GM21717 (cell line): ENCODE measurements at regions not wholly inside any gene's neighbourhood (a gene's known extent, or its start where the extent isn't known, plus 50 kb on each side); places are given as distances from the start of the nearest gene placed in this dataset.

Experiments used
- ATAC-seq: cut with Tn5 transposase; IDR thresholded peaks from one replicate; pipeline ENCODE4 v1.9.1; 2021; ENCODE audit warnings: mild to moderate bottlenecking, moderate library complexity; ENCODE audit not compliant: unreplicated experiment

GRCh38 chr3:83092521-83093221, 1331.2 kb upstream of the GBE1 start:
- ATAC-seq = no peak

- no peak for ATAC-seq
These were observed 1314.6 kb upstream of the GBE1 start for GRCh38 chr3:83076041-83076440.

- no peak for ATAC-seq
These were observed 1313.0 kb upstream of the GBE1 start for GRCh38 chr3:83074485-83074884.

GRCh38 chr3:83065851-83066460, 1304.5 kb upstream of the GBE1 start:
- ATAC-seq = no peak

DNA sequence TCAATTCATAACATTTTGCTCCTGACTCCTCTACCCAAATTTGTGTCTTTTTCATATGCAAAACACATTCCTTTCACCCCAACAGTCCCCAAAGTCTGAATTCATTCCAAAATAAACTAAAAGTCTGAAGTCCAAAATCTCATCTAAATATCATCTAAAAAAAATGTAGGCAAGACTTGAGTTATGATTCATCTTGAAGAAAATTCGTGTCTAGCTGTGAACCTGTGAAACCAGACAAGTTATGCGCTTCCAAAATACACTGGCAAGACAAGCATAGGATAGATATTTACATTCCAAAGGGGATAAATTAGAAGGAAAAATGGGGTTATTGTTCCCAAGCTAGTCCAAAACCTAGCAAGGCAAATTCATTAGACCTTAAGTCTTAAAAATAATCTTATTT, 1302.0 kb upstream of the GBE1 start:
- ATAC-seq = no peak

GRCh38 chr3:83048556-83048955, 1287.1 kb upstream of the GBE1 start:
- no peak for ATAC-seq

GRCh38 chr3:83039422-83039821, 1278.0 kb upstream of the GBE1 start:
- ATAC-seq = no peak

- ATAC-seq = no peak
These were observed 1274.2 kb upstream of the GBE1 start for GRCh38 chr3:83035704-83036010.

DNA sequence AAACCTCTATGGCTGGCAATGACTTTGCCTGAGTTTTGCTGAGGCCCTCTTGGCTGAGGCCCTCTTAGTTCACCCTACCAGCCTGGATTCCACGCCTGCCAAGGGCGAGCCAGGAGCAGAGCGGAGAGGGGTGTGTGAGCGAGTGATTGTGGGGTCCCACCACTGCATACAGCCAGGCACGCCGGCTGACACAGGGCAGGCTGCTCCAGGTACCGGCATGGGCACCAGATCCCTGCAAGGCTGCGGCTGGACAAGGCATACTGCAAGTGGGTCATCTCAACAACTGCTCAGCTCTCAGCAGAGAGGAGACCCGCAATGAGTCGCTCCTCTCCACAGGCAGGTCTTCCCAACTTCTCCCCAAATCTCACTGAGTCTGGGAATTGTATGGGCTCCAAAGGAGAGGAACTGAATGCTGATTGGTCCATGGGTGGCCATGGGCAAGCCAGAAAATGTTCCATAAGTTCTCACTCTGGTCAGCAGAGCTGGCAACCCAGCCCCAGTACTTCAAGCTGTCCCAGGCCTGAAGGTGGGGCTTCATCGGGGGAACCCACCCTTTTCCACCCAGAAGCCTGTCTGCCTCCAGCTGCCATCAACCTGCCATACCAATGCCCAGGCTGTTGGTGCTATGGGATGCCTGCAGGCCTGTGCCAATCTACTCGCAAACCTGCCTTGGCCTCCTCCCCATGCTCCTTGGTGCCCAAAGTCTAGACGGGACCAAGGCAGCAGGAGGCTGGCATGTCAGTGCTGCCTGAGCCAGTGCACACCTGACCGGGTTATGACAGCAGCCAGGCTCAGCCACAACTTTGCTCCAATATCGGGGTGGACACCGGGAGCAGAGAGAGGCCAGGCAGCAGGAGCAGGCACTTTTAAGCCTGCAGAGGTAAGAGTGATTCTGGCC, 1273.6 kb upstream of the GBE1 start:
- no peak for ATAC-seq

- no peak for ATAC-seq
These were observed 1271.7 kb upstream of the GBE1 start for GRCh38 chr3:83033133-83033532.

GRCh38 chr3:83023086-83023485, 1261.6 kb upstream of the GBE1 start:
- ATAC-seq = no peak

GRCh38 chr3:83011481-83011880, 1250.0 kb upstream of the GBE1 start:
- ATAC-seq = no peak

- ATAC-seq = no peak
These were observed 1242.5 kb upstream of the GBE1 start for GRCh38 chr3:83003917-83004316.

- ATAC-seq = no peak
These were observed 1241.5 kb upstream of the GBE1 start for GRCh38 chr3:83002869-83003445.

DNA sequence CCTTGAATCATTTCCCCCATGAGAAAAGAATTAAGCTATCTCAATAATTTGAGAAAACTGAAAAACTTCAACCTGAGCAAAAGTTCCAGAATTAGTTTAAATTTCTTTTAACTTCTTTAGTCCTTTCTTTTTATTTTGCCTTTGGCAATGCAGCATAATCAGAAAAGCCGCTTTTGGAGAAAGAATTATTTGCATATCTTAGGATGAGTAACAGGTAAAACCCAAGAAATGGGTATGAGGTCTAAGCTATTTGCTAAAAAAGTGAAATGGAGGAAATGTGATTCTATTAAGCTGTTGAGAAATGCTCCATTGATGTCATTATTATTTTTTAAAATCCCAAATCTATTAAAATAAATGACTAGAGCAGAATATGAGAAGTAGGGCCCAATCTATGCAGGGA, 1238.3 kb upstream of the GBE1 start:
- ATAC-seq = no peak

DNA sequence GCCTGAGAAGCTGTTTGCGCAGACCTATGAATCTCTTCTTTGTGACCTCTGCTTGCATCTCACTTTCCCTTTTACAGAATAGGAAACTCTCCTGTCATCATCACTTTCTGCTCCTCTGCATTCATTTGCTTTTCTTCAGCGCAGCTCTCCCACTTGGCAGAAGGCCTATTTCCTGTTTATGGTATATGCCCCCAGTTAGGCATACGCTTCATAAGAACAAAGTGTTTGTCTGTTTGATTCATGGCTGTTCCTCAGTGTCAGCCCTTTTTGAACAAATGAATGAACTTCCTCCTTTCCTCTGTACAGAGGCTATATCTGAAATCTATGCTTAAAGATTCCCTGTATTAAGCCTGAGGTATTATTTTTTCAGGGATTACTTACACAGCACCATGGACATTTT, 1216.9 kb upstream of the GBE1 start:
- no peak for ATAC-seq

GRCh38 chr3:82977871-82978270, 1216.4 kb upstream of the GBE1 start:
- no peak for ATAC-seq

DNA sequence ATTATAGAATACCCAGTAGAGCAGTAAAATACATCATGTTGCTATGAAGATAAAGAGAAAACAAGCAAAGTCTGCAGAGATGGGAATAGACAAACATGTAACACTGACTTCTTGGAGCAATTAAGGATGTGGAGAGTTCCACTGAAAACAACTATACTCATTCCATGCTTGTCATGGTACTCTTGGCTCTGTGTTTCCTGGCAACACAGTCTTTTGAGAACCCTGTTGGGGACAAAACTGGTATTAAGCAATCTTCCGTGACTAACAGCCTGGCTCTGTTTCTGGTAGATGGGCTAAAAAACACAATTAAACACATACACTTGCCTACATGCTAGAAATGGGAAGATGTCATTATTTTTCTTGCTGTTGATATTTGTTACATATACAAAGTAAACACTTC, 1212.3 kb upstream of the GBE1 start:
- ATAC-seq = no peak

DNA sequence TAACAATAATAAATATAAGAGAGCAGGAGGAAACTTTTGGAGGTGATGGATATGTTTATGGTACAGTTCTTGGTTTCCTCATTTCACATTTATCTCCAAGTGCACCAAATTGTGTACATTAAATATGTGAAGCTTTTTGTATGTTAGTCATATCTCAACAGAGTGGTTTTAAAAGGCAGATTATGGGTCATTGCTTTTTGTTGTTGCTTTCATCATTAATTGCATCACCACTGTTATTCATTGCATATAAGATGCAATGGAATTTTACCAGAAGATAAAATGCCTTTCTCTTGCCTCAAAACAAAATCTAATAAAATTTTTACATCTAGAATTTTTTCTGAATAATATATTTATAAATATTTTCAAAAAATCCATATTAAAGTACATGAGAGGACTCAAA, 1198.9 kb upstream of the GBE1 start:
- ATAC-seq = no peak

- no peak for ATAC-seq
These were observed 1196.3 kb upstream of the GBE1 start for GRCh38 chr3:82957696-82958095.

DNA sequence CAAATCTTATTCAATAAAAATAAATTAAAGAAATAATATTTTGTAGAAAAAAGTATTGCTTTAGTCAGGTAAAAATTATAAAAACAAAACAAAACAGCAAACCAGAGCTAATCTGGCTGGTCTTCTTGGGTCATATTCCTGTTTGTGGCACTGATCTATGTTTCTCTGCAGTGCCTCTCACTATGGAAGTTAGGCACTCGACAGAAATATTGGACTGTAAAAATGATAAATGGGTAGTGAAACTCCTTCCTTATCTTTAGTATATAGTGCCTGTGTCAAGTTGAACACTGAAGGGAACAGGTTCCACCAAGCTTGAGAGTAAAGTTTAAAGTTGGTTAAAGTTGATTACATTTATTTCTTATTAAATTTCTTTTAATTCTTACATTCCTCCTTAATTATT, 1195.6 kb upstream of the GBE1 start:
- no peak for ATAC-seq

GRCh38 chr3:82954486-82954885, 1193.0 kb upstream of the GBE1 start:
- ATAC-seq = no peak
